Esophagus muscularis mucosa (tissue), 3 donors: ENCODE measurements at regions not wholly inside any gene's neighbourhood (a gene's known extent, or its start where the extent isn't known, plus 50 kb on each side); places are given as distances from the start of the nearest gene placed in this dataset.

Experiments used
- CTCF ChIP-seq, 3 experiments: fragments of 200-600 bp in 2 of 3; fragments of 450-650 bp in 1 of 3; sonication (generic) in 2 of 3; IDR thresholded peaks; one replicate each; pipeline ENCODE4 v1.5.1; 2017 to 2019; ENCODE audit warnings: antibody characterized with exemption in 3 of 3, mild to moderate bottlenecking in 2 of 3, moderate library complexity in 1 of 3
- POLR2A ChIP-seq: fragments of 450-650 bp; IDR thresholded peaks from one replicate; pipeline ENCODE4 v1.6.1; 2017; ENCODE audit warnings: antibody characterized with exemption, moderate library complexity, mild to moderate bottlenecking, low read depth
- POLR2AphosphoS5 ChIP-seq, 2 donors: sonication (generic); formaldehyde crosslinking; IDR thresholded peaks; one replicate each; pipeline ENCODE4 v1.6.1; 2017; ENCODE audit warnings: antibody characterized with exemption in 2 of 2

- TF ChIP-seq POLR2A (no peak), CTCF (IDR thresholded peaks at IDR 0.05) (no peak), POLR2AphosphoS5 (IDR thresholded peaks at IDR 0.05) (no peak)
These were observed 101.8 kb upstream of the NHSL1 start for GRCh38 chr6:138601128-138601527.
